Suprapubic skin (tissue), 4 donors: ENCODE measurements at regions not wholly inside any gene's neighbourhood (a gene's known extent, or its start where the extent isn't known, plus 50 kb on each side); places are given as distances from the start of the nearest gene placed in this dataset.

Experiments used
- DNase-seq, 2 donors: peaks; one replicate each; pipeline ENCODE4 v3.0.0-alpha.2; 2019; ENCODE audit warnings: low spot score in 2 of 2
- H3K27ac ChIP-seq: fragments of 200-600 bp; sonication (generic); one replicate; pipeline ENCODE4 v1.5.1; 2019
- H3K27me3 ChIP-seq: fragments of 200-600 bp; sonication (generic); one replicate; pipeline ENCODE4 v1.5.1; 2019
- H3K36me3 ChIP-seq: fragments of 200-600 bp; sonication (generic); one replicate; pipeline ENCODE4 v1.5.1; 2019
- H3K4me1 ChIP-seq: fragments of 200-600 bp; sonication (generic); one replicate; pipeline ENCODE4 v1.5.1; 2019
- H3K4me3 ChIP-seq: fragments of 200-600 bp; sonication (generic); one replicate; pipeline ENCODE4 v1.5.1; 2019; ENCODE audit warnings: mild to moderate bottlenecking
- H3K9me3 ChIP-seq: fragments of 200-600 bp; sonication (generic); one replicate; pipeline ENCODE4 v1.5.1; 2019
- CTCF ChIP-seq, 2 donors: fragments of 200-600 bp in 1 of 2; fragments of 450-650 bp in 1 of 2; sonication (generic) in 1 of 2; IDR thresholded peaks; one replicate each; pipeline ENCODE4 v1.5.1; 2016 to 2019; ENCODE audit warnings: antibody characterized with exemption in 2 of 2, mild to moderate bottlenecking in 1 of 2, moderate library complexity in 1 of 2
- EP300 ChIP-seq: sonication (generic); formaldehyde crosslinking; IDR thresholded peaks from one replicate; pipeline ENCODE4 v1.6.1; 2017; ENCODE audit warnings: antibody characterized with exemption
- POLR2A ChIP-seq, 2 donors: fragments of 450-650 bp; IDR thresholded peaks; one replicate each; pipeline ENCODE4 v1.6.1; 2017; ENCODE audit warnings: antibody characterized with exemption in 2 of 2, mild to moderate bottlenecking in 2 of 2, moderate library complexity in 2 of 2
- POLR2AphosphoS5 ChIP-seq, 3 donors: sonication (generic); formaldehyde crosslinking; IDR thresholded peaks; one replicate each; pipeline ENCODE4 v1.6.1; 2017; ENCODE audit warnings: antibody characterized with exemption in 3 of 3
- WGBS: methylation state at CpG from one replicate; pipeline ENCODE4 v1.1.5; 2018; 5-methylcytosine and 5-hydroxymethylcytosine counted together

DNA sequence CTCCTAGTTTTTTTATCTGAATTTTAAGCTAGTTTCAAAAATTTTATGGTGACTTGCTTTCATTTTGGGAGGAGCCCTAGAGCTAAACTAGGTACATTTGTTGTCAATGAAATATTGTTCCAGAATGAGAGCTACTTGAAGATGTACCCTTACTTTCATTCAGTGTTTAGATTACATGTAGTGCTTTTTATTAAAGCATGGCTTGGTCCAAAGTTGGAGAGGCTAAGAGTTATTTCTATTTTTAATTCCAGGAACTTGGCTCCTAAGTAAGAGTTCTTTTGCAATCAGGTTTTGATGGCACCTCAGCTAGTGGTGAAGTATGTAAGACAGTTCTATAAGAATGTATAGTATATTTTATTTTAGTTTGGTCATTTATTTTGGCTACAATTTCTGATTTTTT, 165.5 kb downstream of the PRR32 start:
- no peaks in the 10 kb centered on the region for H3K9me3 ChIP-seq
- no peaks in the 10 kb centered on the region for H3K36me3 ChIP-seq
- H3K27ac ChIP-seq: no peak overlapping the region
- no peaks in the 10 kb centered on the region for H3K4me1 ChIP-seq
- H3K4me3 ChIP-seq: no peak overlapping the region
- no peak for DNase-seq
- no peaks in the 10 kb centered on the region for H3K27me3 ChIP-seq
- TF ChIP-seq POLR2AphosphoS5 (IDR thresholded peaks at IDR 0.05) (no peak), POLR2A (IDR thresholded peaks at IDR 0.05) (no peak), CTCF (IDR thresholded peaks at IDR 0.05) (no peak), EP300 (no peak)

- no peaks in the 10 kb centered on the region for H3K36me3 ChIP-seq
- no peak overlapping the region for H3K27ac ChIP-seq
- no peaks in the 10 kb centered on the region for H3K4me1 ChIP-seq
- peak in 1 of 2 donors; percentile 65 for DNase-seq
- 61% methylated on average over 10 of the region's 10 CpGs for WGBS
- TF ChIP-seq POLR2AphosphoS5 (IDR thresholded peaks at IDR 0.05) (no peak), CTCF (IDR thresholded peaks at IDR 0.05) (no peak), POLR2A (IDR thresholded peaks at IDR 0.05) (no peak), EP300 (no peak)
- no peak overlapping the region for H3K4me3 ChIP-seq
- no peaks in the 10 kb centered on the region for H3K27me3 ChIP-seq
- no peaks in the 10 kb centered on the region for H3K9me3 ChIP-seq
These were observed 166.5 kb downstream of the PRR32 start for GRCh38 chrX:126985981-126986380.

DNA sequence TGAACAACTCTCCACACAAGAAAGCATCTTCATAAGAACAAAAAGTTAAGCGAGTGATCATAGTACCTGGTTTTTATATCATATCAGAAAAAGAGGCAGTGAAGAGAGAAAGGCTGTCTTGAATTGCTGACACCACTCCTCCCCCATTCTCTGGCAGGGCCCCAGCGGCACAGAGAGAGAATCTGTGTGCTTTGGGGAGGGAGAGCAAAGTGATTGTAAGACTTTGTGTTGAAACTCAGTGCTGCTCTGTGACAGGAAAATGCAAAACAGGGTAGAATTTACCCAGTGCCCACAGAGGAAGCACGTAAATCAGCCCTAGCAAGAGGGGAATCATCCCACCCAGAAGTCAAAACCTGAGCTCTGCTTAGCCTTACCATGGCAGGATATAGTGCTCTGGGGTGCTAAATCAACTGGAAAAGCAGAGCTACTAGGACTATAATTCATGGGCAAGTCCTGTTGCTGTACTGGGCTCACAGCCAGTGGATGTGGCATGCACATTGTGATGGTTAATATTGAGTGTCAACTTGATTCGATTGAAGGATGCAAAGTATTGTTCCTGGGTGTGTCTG, 174.6 kb downstream of the PRR32 start:
- Histone ChIP-seq H3K27me3 (no peaks in the 10 kb centered on the region), H3K4me1 (no peaks in the 10 kb centered on the region), H3K36me3 (no peaks in the 10 kb centered on the region), H3K27ac (no peak overlapping the region), H3K9me3 (no peaks in the 10 kb centered on the region), H3K4me3 (no peak overlapping the region)
- 42% methylated on average over 4 of the region's 4 CpGs for WGBS
- no peak for TF ChIP-seq POLR2A (IDR thresholded peaks at IDR 0.05)
- TF ChIP-seq POLR2AphosphoS5 (IDR thresholded peaks at IDR 0.05): no peak
- no peak for TF ChIP-seq CTCF (IDR thresholded peaks at IDR 0.05)
- TF ChIP-seq EP300: no peak
- DNase-seq: no peak

DNA sequence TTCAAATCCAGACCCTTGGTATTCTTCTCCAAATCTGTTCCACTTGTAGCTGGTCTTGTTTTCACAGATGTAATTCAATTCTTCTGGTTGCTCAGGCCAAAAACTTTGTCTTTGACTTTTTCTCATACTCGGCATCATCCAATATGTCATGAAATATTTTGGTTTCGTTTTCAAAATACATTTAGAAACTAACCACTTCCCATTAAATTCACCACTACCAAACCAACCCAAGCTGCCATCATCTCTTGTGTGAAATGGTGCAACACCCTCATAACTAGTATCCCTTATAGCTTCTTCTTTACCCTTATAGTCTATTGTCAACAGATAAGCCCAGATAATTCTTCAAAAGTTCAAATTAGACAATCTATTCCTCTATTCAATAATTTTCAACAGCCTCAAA, 192.1 kb downstream of the PRR32 start:
- no peaks in the 10 kb centered on the region for H3K9me3 ChIP-seq
- 65% methylated on average over 2 of the region's 2 CpGs for WGBS
- H3K27me3 ChIP-seq: no peaks in the 10 kb centered on the region
- TF ChIP-seq CTCF (IDR thresholded peaks at IDR 0.05) (no peak), POLR2A (IDR thresholded peaks at IDR 0.05) (no peak), EP300 (no peak), POLR2AphosphoS5 (IDR thresholded peaks at IDR 0.05) (no peak)
- no peaks in the 10 kb centered on the region for H3K4me1 ChIP-seq
- no peak overlapping the region for H3K27ac ChIP-seq
- H3K36me3 ChIP-seq: no peaks in the 10 kb centered on the region
- H3K4me3 ChIP-seq: no peak overlapping the region
- DNase-seq: no peak

- Histone ChIP-seq H3K9me3 (no peaks in the 10 kb centered on the region), H3K36me3 (no peaks in the 10 kb centered on the region), H3K4me3 (no peak overlapping the region), H3K4me1 (no peaks in the 10 kb centered on the region), H3K27ac (no peak overlapping the region), H3K27me3 (no peaks in the 10 kb centered on the region)
- DNase-seq: no peak
- WGBS: 70% methylated on average over 2 of the region's 2 CpGs
- TF ChIP-seq EP300 (no peak), POLR2AphosphoS5 (IDR thresholded peaks at IDR 0.05) (no peak), POLR2A (IDR thresholded peaks at IDR 0.05) (no peak), CTCF (IDR thresholded peaks at IDR 0.05) (no peak)
These were observed 205.5 kb downstream of the PRR32 start for GRCh38 chrX:127025013-127025412.
